Inferior parietal cortex (tissue), 1 donor: ENCODE measurements at regions not wholly inside any gene's neighbourhood (a gene's known extent, or its start where the extent isn't known, plus 50 kb on each side); places are given as distances from the start of the nearest gene placed in this dataset.

Experiments
- DNase-seq: peaks from one replicate; pipeline ENCODE4 v3.0.0-alpha.2; 2016; ENCODE audit errors: extremely low spot score

GRCh38 chr20:24376311-24377099, 92.9 kb upstream of the SYNDIG1 start:
- no peak for DNase-seq

- DNase-seq = no peak
Measured at GRCh38 chr20:24373372-24373771, 96.1 kb upstream of the SYNDIG1 start.

GRCh38 chr20:24370911-24371695, 98.3 kb upstream of the SYNDIG1 start:
- no peak for DNase-seq

- DNase-seq = no peak
Measured at GRCh38 chr20:24370249-24370648, 99.2 kb upstream of the SYNDIG1 start.

- no peak for DNase-seq
Measured at GRCh38 chr20:24368253-24368652, 101.2 kb upstream of the SYNDIG1 start.

GRCh38 chr20:24366336-24367004, 103.0 kb upstream of the SYNDIG1 start:
- DNase-seq = no peak

- DNase-seq = no peak
Measured at GRCh38 chr20:24365670-24366069, 103.8 kb upstream of the SYNDIG1 start.

GRCh38 chr20:24364482-24364881, 104.9 kb upstream of the SYNDIG1 start:
- DNase-seq = no peak

- DNase-seq = no peak
Measured at GRCh38 chr20:24363031-24363430, 106.4 kb upstream of the SYNDIG1 start.

- no peak for DNase-seq
Measured at GRCh38 chr20:24362080-24362479, 107.3 kb upstream of the SYNDIG1 start.

GRCh38 chr20:24361541-24361940, 107.9 kb upstream of the SYNDIG1 start:
- DNase-seq = no peak

GRCh38 chr20:24360531-24360930, 108.9 kb upstream of the SYNDIG1 start:
- no peak for DNase-seq

- DNase-seq = no peak
Measured at GRCh38 chr20:24359321-24360027, 110.0 kb upstream of the SYNDIG1 start.

GRCh38 chr20:24357931-24358330, 111.5 kb upstream of the SYNDIG1 start:
- no peak for DNase-seq

- no peak for DNase-seq
Measured at GRCh38 chr20:24357177-24357576, 112.3 kb upstream of the SYNDIG1 start.

- no peak for DNase-seq
Measured at GRCh38 chr20:24353135-24353690, 116.2 kb upstream of the SYNDIG1 start.

- DNase-seq = no peak
Measured at GRCh38 chr20:24350923-24351368, 118.5 kb upstream of the SYNDIG1 start.

GRCh38 chr20:24341781-24342180, 127.6 kb upstream of the SYNDIG1 start:
- no peak for DNase-seq

- DNase-seq = no peak
Measured at GRCh38 chr20:24340933-24341332, 128.5 kb upstream of the SYNDIG1 start.

- DNase-seq = no peak
Measured at GRCh38 chr20:24339210-24339641, 130.2 kb upstream of the SYNDIG1 start.

- no peak for DNase-seq
Measured at GRCh38 chr20:24337551-24337950, 131.9 kb upstream of the SYNDIG1 start.
